GM23338 (cell line): ENCODE measurements at regions not wholly inside any gene's neighbourhood (a gene's known extent, or its start where the extent isn't known, plus 50 kb on each side); places are given as distances from the start of the nearest gene placed in this dataset.

Experiments
- ATAC-seq: fragments of 200-7000 bp; cut with Tn5 transposase; 3 replicates; pipeline ENCODE4 v1.9.1; 2020
- DNase-seq: peaks from one replicate; pipeline ENCODE4 v3.0.0-alpha.2; 2015; ENCODE audit warnings: low spot score
- H2AFZ ChIP-seq: fragments of 200-600 bp; sonication (generic); 2 replicates; pipeline ENCODE4 v1.8.0; 2016; ENCODE audit warnings: antibody characterized with exemption, mild to moderate bottlenecking, moderate library complexity
- H3F3A ChIP-seq: fragments of 200-600 bp; sonication (generic); replicated peaks from 2 replicates; pipeline ENCODE4 v1.8.0; 2017; ENCODE audit warnings: antibody characterized with exemption, mixed run types, low read depth
- H3K27ac ChIP-seq: fragments of 200-600 bp; sonication (generic); 2 replicates; pipeline ENCODE4 v1.6.1; 2016; ENCODE audit warnings: low read depth
- H3K27me3 ChIP-seq: fragments of 200-600 bp; sonication (generic); 2 replicates; pipeline ENCODE4 v1.8.0; 2016; ENCODE audit warnings: mild to moderate bottlenecking, mixed run types, moderate library complexity; ENCODE audit not compliant: insufficient read depth
- H3K36me3 ChIP-seq: fragments of 200-600 bp; sonication (generic); 2 replicates; pipeline ENCODE4 v1.8.0; 2016; ENCODE audit warnings: mild to moderate bottlenecking; ENCODE audit not compliant: insufficient read depth
- H3K4me1 ChIP-seq: fragments of 200-600 bp; sonication (generic); 2 replicates; pipeline ENCODE4 v1.8.0; 2016; ENCODE audit warnings: mild to moderate bottlenecking, moderate library complexity; ENCODE audit not compliant: insufficient read depth
- H3K4me2 ChIP-seq: fragments of 200-600 bp; sonication (generic); 2 replicates; pipeline ENCODE4 v1.7.1; 2017; ENCODE audit warnings: mixed run types
- H3K4me3 ChIP-seq: fragments of 200-600 bp; sonication (generic); 2 replicates; pipeline ENCODE4 v1.6.1; 2016; ENCODE audit warnings: mixed run types
- H3K79me2 ChIP-seq: fragments of 200-600 bp; sonication (generic); replicated peaks from 2 replicates; pipeline ENCODE4 v1.8.0; 2017; ENCODE audit warnings: mild to moderate bottlenecking; ENCODE audit not compliant: insufficient read depth
- H3K9me2 ChIP-seq: fragments of 200-600 bp; sonication (generic); 2 replicates; pipeline ENCODE4 v1.8.0; 2017; ENCODE audit not compliant: insufficient read depth
- H4K20me1 ChIP-seq: fragments of 200-600 bp; sonication (generic); replicated peaks from 2 replicates; pipeline ENCODE4 v1.8.0; 2017; ENCODE audit warnings: mild to moderate bottlenecking; ENCODE audit not compliant: insufficient read depth
- H3K27ac Mint-ChIP-seq: 2 replicates; pipeline ENCODE4 v1.8.0; 2020; ENCODE audit warnings: inconsistent platforms, mild to moderate bottlenecking, moderate library complexity, mixed read lengths
- H3K27me3 Mint-ChIP-seq: 3 replicates; pipeline ENCODE4 v1.8.0; 2022; ENCODE audit warnings: low read depth, mild to moderate bottlenecking, moderate library complexity, mixed read lengths, inconsistent platforms; ENCODE audit not compliant: insufficient read depth, poor library complexity
- H3K36me3 Mint-ChIP-seq: 3 replicates; pipeline ENCODE4 v1.8.0; 2021; ENCODE audit warnings: low read depth, mild to moderate bottlenecking, inconsistent platforms, moderate library complexity, mixed read lengths
- H3K4me1 Mint-ChIP-seq: 3 replicates; pipeline ENCODE4 v1.8.0; 2020; ENCODE audit warnings: mild to moderate bottlenecking, inconsistent platforms, mixed read lengths
- H3K4me3 Mint-ChIP-seq: 3 replicates; pipeline ENCODE4 v1.8.0; 2021; ENCODE audit warnings: moderate library complexity, mild to moderate bottlenecking, inconsistent platforms, mixed read lengths
- H3K9me3 Mint-ChIP-seq: 3 replicates; pipeline ENCODE4 v1.8.0; 2020; ENCODE audit warnings: moderate library complexity, mild to moderate bottlenecking, inconsistent platforms, mixed read lengths
- CREB1 ChIP-seq: fragments of 250-450 bp; sonication (Bioruptor Pico); IDR thresholded peaks from 2 replicates; pipeline ENCODE4 v1.5.0; 2020; ENCODE audit warnings: low read depth, mild to moderate bottlenecking, moderate library complexity
- EZH2 ChIP-seq: fragments of 200-600 bp; sonication (generic); IDR thresholded peaks from one replicate; pipeline ENCODE4 v1.8.0; 2017; ENCODE audit warnings: antibody characterized with exemption, mild to moderate bottlenecking, low read depth; ENCODE audit not compliant: unreplicated experiment
- NANOG ChIP-seq: IDR thresholded peaks from 2 replicates; pipeline ENCODE4 v1.6.1; 2016; ENCODE audit warnings: antibody characterized with exemption, borderline replicate concordance
- REST ChIP-seq: IDR thresholded peaks from one replicate; pipeline ENCODE4 v1.6.1; 2018; ENCODE audit warnings: antibody characterized with exemption; ENCODE audit not compliant: unreplicated experiment
- STAT1 ChIP-seq: IDR thresholded peaks from one replicate; pipeline ENCODE4 v1.6.1; 2016; ENCODE audit warnings: antibody characterized with exemption; ENCODE audit not compliant: unreplicated experiment
- ZNF462 ChIP-seq: fragments of 250-450 bp; sonication (Bioruptor Pico); IDR thresholded peaks from 2 replicates; pipeline ENCODE4 v1.5.0; 2020; ENCODE audit warnings: mild to moderate bottlenecking, moderate library complexity
- TF ChIP-seq, protein P1 (sequence below), 2 experiments: fragments of 200-600 bp in 1 of 2; sonication (generic) in 1 of 2; conservative IDR thresholded peaks; 2 replicates each; pipeline versions ENCODE4 v1.5.1 to v1.6.1; 2016 to 2017; ENCODE audit warnings: antibody characterized with exemption in 2 of 2, low read depth in 2 of 2, mild to moderate bottlenecking in 2 of 2, moderate library complexity in 1 of 2

DNA sequence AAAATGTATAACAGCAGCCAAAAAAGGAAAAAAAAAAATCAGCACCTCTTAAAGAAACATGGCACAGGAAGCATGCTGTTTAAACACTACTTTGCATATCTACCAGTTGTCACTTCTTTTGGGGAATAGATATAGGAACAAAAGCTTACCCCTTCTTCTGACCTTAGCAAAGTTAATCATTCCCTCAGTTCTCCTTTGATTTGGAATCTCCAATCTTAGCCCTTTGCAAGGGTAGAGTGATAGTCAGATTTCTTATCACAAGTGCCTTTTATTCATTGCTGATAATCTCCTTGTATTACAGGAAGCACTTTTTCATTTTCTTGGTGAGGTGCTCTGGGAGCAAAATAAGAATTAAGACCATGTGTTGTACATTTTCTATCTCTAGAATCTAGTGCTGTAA is 1327.6 kb downstream of the OLFM4 start (continued):
- TF ChIP-seq REST (no peak), CREB1 (CRISPR knock-in tag) (no peak), ZNF462 (CRISPR knock-in tag) (no peak), EZH2 (no peak), NANOG (no peak)

- H3K36me3 ChIP-seq, result no peaks in the 10 kb centered on the region
- DNase-seq (peak; percentile 77), ATAC-seq (peak; percentile 93)
- Mint-ChIP-seq H3K27ac (peak overlapping the region; percentile 95), H3K36me3 (peaks cover 25% of the 10 kb centered on the region), H3K4me1 (peaks cover 34% of the 10 kb centered on the region), H3K4me3 (peak overlapping the region; percentile 45; the same call in 2 of the 3 replicates), H3K27me3 (no peaks in the 10 kb centered on the region), H3K9me3 (peaks cover 14% of the 10 kb centered on the region)
- H3K79me2 ChIP-seq, result no peaks in the 10 kb centered on the region
- H3K4me3 ChIP-seq, result peak overlapping the region; percentile 16
- H3K27me3 ChIP-seq, result no peaks in the 10 kb centered on the region
- no peaks in the 10 kb centered on the region for H3K9me2 ChIP-seq
- H3K4me1 ChIP-seq, result peaks cover 24% of the 10 kb centered on the region
- no peak overlapping the region for H2AFZ ChIP-seq
- 0 out of 2 replicates have a peak, but pooled peaks cover 6% of the 10 kb centered on the region for H3F3A ChIP-seq
- no peaks in the 10 kb centered on the region for H4K20me1 ChIP-seq
- peak overlapping the region; percentile 83 for H3K27ac ChIP-seq
- H3K4me2 ChIP-seq, result peak overlapping the region; percentile 56
- TF ChIP-seq STAT1 (no peak), EZH2 (no peak), NANOG (peak; percentile 60; the same call in 1 of the 2 replicates)
- TF ChIP-seq, protein P1, sequence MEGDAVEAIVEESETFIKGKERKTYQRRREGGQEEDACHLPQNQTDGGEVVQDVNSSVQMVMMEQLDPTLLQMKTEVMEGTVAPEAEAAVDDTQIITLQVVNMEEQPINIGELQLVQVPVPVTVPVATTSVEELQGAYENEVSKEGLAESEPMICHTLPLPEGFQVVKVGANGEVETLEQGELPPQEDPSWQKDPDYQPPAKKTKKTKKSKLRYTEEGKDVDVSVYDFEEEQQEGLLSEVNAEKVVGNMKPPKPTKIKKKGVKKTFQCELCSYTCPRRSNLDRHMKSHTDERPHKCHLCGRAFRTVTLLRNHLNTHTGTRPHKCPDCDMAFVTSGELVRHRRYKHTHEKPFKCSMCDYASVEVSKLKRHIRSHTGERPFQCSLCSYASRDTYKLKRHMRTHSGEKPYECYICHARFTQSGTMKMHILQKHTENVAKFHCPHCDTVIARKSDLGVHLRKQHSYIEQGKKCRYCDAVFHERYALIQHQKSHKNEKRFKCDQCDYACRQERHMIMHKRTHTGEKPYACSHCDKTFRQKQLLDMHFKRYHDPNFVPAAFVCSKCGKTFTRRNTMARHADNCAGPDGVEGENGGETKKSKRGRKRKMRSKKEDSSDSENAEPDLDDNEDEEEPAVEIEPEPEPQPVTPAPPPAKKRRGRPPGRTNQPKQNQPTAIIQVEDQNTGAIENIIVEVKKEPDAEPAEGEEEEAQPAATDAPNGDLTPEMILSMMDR (conservative IDR thresholded peaks at IDR 0.05; ENCODE audit: low read depth in 2 of 2), result no peak
Measured at GRCh38 chr13:54356849-54357248, 1328.2 kb downstream of the OLFM4 start.
